H1 (cell line): ENCODE measurements at regions not wholly inside any gene's neighbourhood (a gene's known extent, or its start where the extent isn't known, plus 50 kb on each side); places are given as distances from the start of the nearest gene placed in this dataset.

Source experiments
- CTCF ChIP-seq, 3 experiments: IDR thresholded peaks; 1 replicate in 2 of 3; 2 replicates in 1 of 3; pipeline versions ENCODE4 v1.5.1 to v1.6.1; 2011; ENCODE audit warnings: low read length in 3 of 3, mild to moderate bottlenecking in 3 of 3, inconsistent platforms in 2 of 3, low read depth in 1 of 3, moderate library complexity in 1 of 3; ENCODE audit not compliant: insufficient read depth in 1 of 3; ENCODE audit errors: control extremely low read depth in 1 of 3
- GABPA ChIP-seq: IDR thresholded peaks from 2 replicates; pipeline ENCODE4 v1.6.1; 2011; ENCODE audit warnings: mild to moderate bottlenecking, low read length, moderate library complexity, borderline replicate concordance; ENCODE audit not compliant: insufficient read depth
- POLR2AphosphoS5 ChIP-seq: IDR thresholded peaks from 2 replicates; pipeline ENCODE4 v1.6.1; 2011; ENCODE audit warnings: low read depth, low read length
- RAD21 ChIP-seq, 2 experiments: IDR thresholded peaks in 1 of 2; conservative IDR thresholded peaks in 1 of 2; 2 replicates each; pipeline ENCODE4 v1.6.1; 2011; ENCODE audit warnings: low read depth in 2 of 2, low read length in 2 of 2, improper control_type of control experiment in 1 of 2, inconsistent platforms in 1 of 2, mild to moderate bottlenecking in 1 of 2, moderate library complexity in 1 of 2
- RFX5 ChIP-seq: IDR thresholded peaks from 2 replicates; pipeline ENCODE4 v1.6.1; 2011; ENCODE audit warnings: low read depth, low read length, improper control_type of control experiment, borderline replicate concordance
- SIRT6 ChIP-seq: IDR thresholded peaks from one replicate; pipeline ENCODE4 v1.7.1; 2012; ENCODE audit warnings: low read length, inconsistent platforms
- TAF1 ChIP-seq: IDR thresholded peaks from 2 replicates; pipeline ENCODE4 v1.6.1; 2011; ENCODE audit warnings: mild to moderate bottlenecking, low read depth, low read length

- TF ChIP-seq RAD21 (IDR thresholded peaks at IDR 0.05 in 1 of 2, conservative IDR thresholded peaks at IDR 0.05 in 1 of 2; ENCODE audit: low read depth in 2 of 2, low read length in 2 of 2) (no peak), RFX5 (no peak), CTCF (IDR thresholded peaks at IDR 0.05; ENCODE audit: control extremely low read depth in 1 of 3, insufficient read depth in 1 of 3, low read depth in 1 of 3, low read length in 3 of 3) (no peak), TAF1 (no peak), GABPA (no peak), POLR2AphosphoS5 (no peak), SIRT6 (no peak)
Observed at GRCh38 chr5:167944121-167944852, 347.2 kb upstream of the WWC1 start.
